Skeletal muscle satellite cell (primary cell): ENCODE measurements at regions not wholly inside any gene's neighbourhood (a gene's known extent, or its start where the extent isn't known, plus 50 kb on each side); places are given as distances from the start of the nearest gene placed in this dataset.
"Not testable (repeated sequence)": the region's sequence is repeated elsewhere in the genome, so short reads cannot be mapped to it uniquely, and the experiment has no call there.

ENCODE experiments used
- H3K27me3 ChIP-seq: 2 replicates; pipeline ENCODE4 v1.7.0; 2013; ENCODE audit warnings: low read length; ENCODE audit not compliant: control insufficient read depth, insufficient read depth
- H3K36me3 ChIP-seq: 2 replicates; pipeline ENCODE4 v1.7.0; 2013; ENCODE audit warnings: mild to moderate bottlenecking, control low read depth, low read length; ENCODE audit not compliant: insufficient read depth
- H3K4me1 ChIP-seq: 2 replicates; pipeline ENCODE4 v1.7.0; 2013; ENCODE audit warnings: low read length; ENCODE audit not compliant: control insufficient read depth, insufficient read depth
- H3K4me2 ChIP-seq: 2 replicates; pipeline ENCODE4 v1.7.0; 2013; ENCODE audit warnings: mild to moderate bottlenecking, low read length
- H3K4me3 ChIP-seq: 2 replicates; pipeline ENCODE4 v1.7.0; 2013; ENCODE audit warnings: low read length
- H3K9ac ChIP-seq: 2 replicates; pipeline ENCODE4 v1.7.0; 2013; ENCODE audit warnings: mild to moderate bottlenecking, low read depth, low read length, moderate library complexity
- H3K9me3 ChIP-seq: replicated peaks from 2 replicates; pipeline ENCODE4 v1.7.0; 2013; ENCODE audit warnings: mild to moderate bottlenecking, control low read depth, low read length

DNA sequence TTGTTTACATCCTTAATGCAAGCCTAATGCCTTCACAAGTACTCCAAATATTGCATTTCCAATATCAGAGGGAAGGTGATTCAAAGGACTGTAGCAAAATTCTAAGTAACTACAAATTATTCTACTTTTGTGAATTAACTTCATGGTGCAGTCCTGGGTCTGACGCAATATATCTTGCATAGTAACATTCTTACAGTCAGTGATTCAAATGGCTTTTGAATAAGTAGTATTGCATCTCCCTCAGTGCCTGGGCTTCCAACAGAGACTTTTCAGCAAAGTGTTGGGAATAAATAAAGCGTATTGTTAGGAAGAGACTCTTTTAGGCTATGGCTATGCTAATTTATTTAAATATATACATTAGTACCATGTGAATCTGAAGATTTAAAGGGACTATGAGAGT, 564.7 kb upstream of the COBL start:
- Histone ChIP-seq H3K9ac (no peak overlapping the region), H3K27me3 (no peaks in the 10 kb centered on the region), H3K4me3 (no peak overlapping the region), H3K4me1 (no peaks in the 10 kb centered on the region), H3K9me3 (peaks cover 6% of the 10 kb centered on the region), H3K4me2 (no peak overlapping the region), H3K36me3 (no peaks in the 10 kb centered on the region)

DNA sequence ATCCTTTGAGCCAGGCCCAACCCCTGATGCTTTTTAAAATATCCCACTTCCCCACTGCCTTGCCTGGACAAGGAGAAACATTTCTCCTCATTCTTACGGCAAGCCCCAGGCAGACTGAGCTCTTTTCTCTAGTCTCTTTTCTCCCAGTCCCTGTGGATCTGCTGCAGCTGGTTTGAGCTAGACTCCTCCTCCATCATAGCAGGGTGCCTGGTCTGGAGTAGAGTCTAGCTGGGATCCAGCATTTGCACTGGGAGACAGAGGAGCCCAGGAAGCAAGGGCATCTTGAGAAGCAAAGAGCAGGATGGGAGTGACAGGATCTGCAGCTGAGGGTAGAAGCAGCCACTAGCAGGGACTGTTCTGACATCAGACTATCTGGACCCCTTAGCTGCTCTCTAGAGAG, 562.3 kb upstream of the COBL start:
- H3K4me3 ChIP-seq, result no peak overlapping the region
- H3K27me3 ChIP-seq, result no peaks in the 10 kb centered on the region
- no peaks in the 10 kb centered on the region for H3K4me1 ChIP-seq
- H3K9ac ChIP-seq, result no peak overlapping the region
- no peak overlapping the region for H3K4me2 ChIP-seq
- peaks cover 6% of the 10 kb centered on the region for H3K9me3 ChIP-seq
- no peaks in the 10 kb centered on the region for H3K36me3 ChIP-seq

DNA sequence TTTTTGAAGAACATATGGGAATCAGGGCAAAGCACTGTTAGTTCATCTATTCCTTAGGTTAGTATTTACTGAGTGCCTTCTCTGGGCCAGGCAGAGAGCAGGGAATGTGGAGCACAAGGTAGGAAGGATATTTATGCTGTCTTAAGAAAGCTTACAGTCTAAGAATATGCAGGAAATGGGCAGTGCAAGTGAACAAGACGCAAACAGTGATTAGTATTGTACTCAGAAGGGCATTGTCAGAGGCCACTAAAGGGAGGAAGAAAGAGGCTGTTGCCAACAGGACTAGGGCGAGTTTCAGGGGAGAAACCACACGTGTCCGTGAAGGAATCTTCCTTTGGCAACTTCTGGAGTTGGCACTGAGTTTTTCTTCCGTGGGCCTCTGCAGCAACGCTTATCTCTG, 552.8 kb upstream of the COBL start:
- H3K4me3 ChIP-seq, result no peak overlapping the region
- no peaks in the 10 kb centered on the region for H3K4me1 ChIP-seq
- no peak overlapping the region for H3K9ac ChIP-seq
- H3K4me2 ChIP-seq, result no peak overlapping the region
- no peaks in the 10 kb centered on the region for H3K36me3 ChIP-seq
- no peaks in the 10 kb centered on the region for H3K9me3 ChIP-seq
- no peaks in the 10 kb centered on the region for H3K27me3 ChIP-seq

GRCh38 chr7:51867117-51867516, 550.5 kb upstream of the COBL start:
- Histone ChIP-seq H3K4me1 (no peaks in the 10 kb centered on the region), H3K36me3 (no peaks in the 10 kb centered on the region), H3K4me2 (no peak overlapping the region), H3K4me3 (no peak overlapping the region), H3K9me3 (no peaks in the 10 kb centered on the region), H3K27me3 (no peaks in the 10 kb centered on the region), H3K9ac (no peak overlapping the region)

- H3K36me3 ChIP-seq, result no peaks in the 10 kb centered on the region
These were observed 543.7 kb upstream of the COBL start for GRCh38 chr7:51860305-51860704.

DNA sequence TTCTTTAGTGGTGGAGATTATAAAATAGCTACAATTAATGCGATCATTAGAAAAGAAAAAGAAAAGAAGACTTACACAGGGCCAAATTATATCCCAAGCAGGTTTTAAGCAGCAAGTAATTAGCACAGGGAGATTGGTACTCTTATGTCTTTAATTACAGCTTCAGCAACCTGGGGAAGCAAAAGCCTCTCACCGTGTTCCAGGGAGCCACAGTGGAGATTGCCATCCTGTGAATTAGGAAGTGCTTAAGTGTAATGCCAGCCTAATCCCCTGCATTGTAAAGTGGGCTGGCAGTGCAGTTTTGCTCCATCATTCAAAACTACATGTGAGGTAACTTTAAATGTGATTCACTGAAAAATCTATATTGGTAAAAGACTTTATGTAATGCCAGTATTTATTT, 533.5 kb upstream of the COBL start:
- H3K4me1 ChIP-seq, result no peaks in the 10 kb centered on the region
- H3K27me3 ChIP-seq, result no peaks in the 10 kb centered on the region
- no peak overlapping the region for H3K4me2 ChIP-seq
- no peaks in the 10 kb centered on the region for H3K36me3 ChIP-seq
- H3K9ac ChIP-seq, result no peak overlapping the region
- H3K9me3 ChIP-seq, result peaks cover 8% of the 10 kb centered on the region
- no peak overlapping the region for H3K4me3 ChIP-seq

More at GRCh38 chr7:51860305-51860704, 543.7 kb upstream of the COBL start:
- H3K27me3 ChIP-seq, result no peaks in the 10 kb centered on the region
- peaks cover 3% of the 10 kb centered on the region for H3K9me3 ChIP-seq
- H3K4me1 ChIP-seq, result no peaks in the 10 kb centered on the region
- no peak overlapping the region for H3K4me2 ChIP-seq
- H3K9ac ChIP-seq, result no peak overlapping the region
- no peak overlapping the region for H3K4me3 ChIP-seq

- Histone ChIP-seq H3K27me3 (no peaks in the 10 kb centered on the region), H3K4me2 (no peak overlapping the region), H3K4me1 (no peaks in the 10 kb centered on the region), H3K36me3 (no peaks in the 10 kb centered on the region), H3K9me3 (no peaks in the 10 kb centered on the region), H3K4me3 (no peak overlapping the region), H3K9ac (no peak overlapping the region)
These were observed 531.0 kb upstream of the COBL start for GRCh38 chr7:51847461-51848134.

- H3K9ac ChIP-seq, H3K36me3 ChIP-seq, H3K4me3 ChIP-seq, H3K4me2 ChIP-seq, H3K9me3 ChIP-seq, H3K4me1 ChIP-seq, H3K27me3 ChIP-seq: not testable (repeated sequence)
These were observed 522.5 kb upstream of the COBL start for GRCh38 chr7:51839130-51839529.

GRCh38 chr7:51827631-51828030, 511.0 kb upstream of the COBL start:
- H3K4me1 ChIP-seq, result no peaks in the 10 kb centered on the region
- H3K9ac ChIP-seq, result no peak overlapping the region
- peaks cover 6% of the 10 kb centered on the region for H3K9me3 ChIP-seq
- no peak overlapping the region for H3K4me2 ChIP-seq
- H3K27me3 ChIP-seq, result no peaks in the 10 kb centered on the region
- no peaks in the 10 kb centered on the region for H3K36me3 ChIP-seq
- H3K4me3 ChIP-seq, result no peak overlapping the region

GRCh38 chr7:51824050-51824449, 507.4 kb upstream of the COBL start:
- H3K4me2 ChIP-seq, result no peak overlapping the region
- H3K9ac ChIP-seq, result no peak overlapping the region
- no peaks in the 10 kb centered on the region for H3K4me1 ChIP-seq
- H3K36me3 ChIP-seq, result no peaks in the 10 kb centered on the region
- no peak overlapping the region for H3K4me3 ChIP-seq
- no peaks in the 10 kb centered on the region for H3K27me3 ChIP-seq
- H3K9me3 ChIP-seq, result peaks cover 6% of the 10 kb centered on the region

GRCh38 chr7:51823437-51823836, 506.8 kb upstream of the COBL start:
- Histone ChIP-seq H3K4me1 (no peaks in the 10 kb centered on the region), H3K4me3 (no peak overlapping the region), H3K27me3 (no peaks in the 10 kb centered on the region), H3K9me3 (peaks cover 9% of the 10 kb centered on the region), H3K9ac (no peak overlapping the region), H3K4me2 (no peak overlapping the region), H3K36me3 (no peaks in the 10 kb centered on the region)

GRCh38 chr7:51817694-51818225, 501.2 kb upstream of the COBL start:
- Histone ChIP-seq H3K9me3 (peaks cover 11% of the 10 kb centered on the region), H3K4me2 (no peak overlapping the region), H3K27me3 (no peaks in the 10 kb centered on the region), H3K4me1 (no peaks in the 10 kb centered on the region), H3K4me3 (no peak overlapping the region), H3K36me3 (no peaks in the 10 kb centered on the region), H3K9ac (no peak overlapping the region)
